ENCODE measurements at regions not wholly inside any gene's neighbourhood (a gene's known extent, or its start where the extent isn't known, plus 50 kb on each side); places are given as distances from the start of the nearest gene placed in this dataset.

- Histone ChIP-seq H3K4me3 (no peak overlapping the region), H3K27ac (no peak overlapping the region), H3K4me1 (no peaks in the 10 kb centered on the region), H3K36me3 (no peaks in the 10 kb centered on the region), H3K9me3 (no peaks in the 10 kb centered on the region), H3K27me3 (no peaks in the 10 kb centered on the region)
- no peak for DNase-seq (ENCODE audit: low spot score)
- no peak for TF ChIP-seq CTCF (IDR thresholded peaks at IDR 0.05)
Measured at GRCh38 chr4:108313546-108314339, 145.0 kb upstream of the LEF1 start.

DNA sequence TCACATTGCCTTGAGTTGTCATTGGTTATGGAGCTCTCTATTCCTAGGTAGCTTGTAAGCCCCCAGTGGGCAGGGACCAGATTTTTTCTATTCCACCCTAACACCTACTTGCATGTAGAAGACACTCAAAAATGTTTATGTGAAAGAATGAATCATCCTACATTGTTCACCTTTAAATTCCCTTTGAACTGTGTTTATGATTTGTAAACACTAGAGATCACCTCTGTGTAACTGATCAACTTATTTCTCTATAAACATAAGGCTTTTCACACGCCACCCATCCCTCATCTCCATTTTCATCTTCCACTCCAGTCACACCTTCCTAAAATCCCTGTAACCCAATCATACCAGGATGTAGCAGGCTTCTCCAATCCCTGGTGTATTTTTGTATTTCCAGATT, 142.6 kb upstream of the LEF1 start:
- Histone ChIP-seq H3K9me3 (no peaks in the 10 kb centered on the region), H3K36me3 (no peaks in the 10 kb centered on the region), H3K4me3 (no peak overlapping the region), H3K4me1 (no peaks in the 10 kb centered on the region), H3K27ac (no peak overlapping the region), H3K27me3 (no peaks in the 10 kb centered on the region)
- no peak for TF ChIP-seq CTCF (IDR thresholded peaks at IDR 0.05)
- no peak for DNase-seq (ENCODE audit: low spot score)

- Histone ChIP-seq H3K27ac (no peak overlapping the region), H3K36me3 (no peaks in the 10 kb centered on the region), H3K4me3 (no peak overlapping the region), H3K9me3 (no peaks in the 10 kb centered on the region), H3K27me3 (no peaks in the 10 kb centered on the region), H3K4me1 (no peaks in the 10 kb centered on the region)
- DNase-seq (ENCODE audit: low spot score), result no peak
- TF ChIP-seq CTCF (IDR thresholded peaks at IDR 0.05), result no peak
Measured at GRCh38 chr4:108303488-108304177, 134.9 kb upstream of the LEF1 start.

GRCh38 chr4:108301545-108302251, 133.0 kb upstream of the LEF1 start:
- Histone ChIP-seq H3K4me1 (no peaks in the 10 kb centered on the region), H3K27me3 (no peaks in the 10 kb centered on the region), H3K4me3 (no peak overlapping the region), H3K27ac (no peak overlapping the region), H3K36me3 (no peaks in the 10 kb centered on the region), H3K9me3 (no peaks in the 10 kb centered on the region)
- DNase-seq (ENCODE audit: low spot score), result no peak
- TF ChIP-seq CTCF (IDR thresholded peaks at IDR 0.05), result no peak

- DNase-seq (ENCODE audit: low spot score), result no peak
- Histone ChIP-seq H3K36me3 (no peaks in the 10 kb centered on the region), H3K4me3 (no peak overlapping the region), H3K9me3 (no peaks in the 10 kb centered on the region), H3K4me1 (no peaks in the 10 kb centered on the region), H3K27me3 (no peaks in the 10 kb centered on the region), H3K27ac (no peak overlapping the region)
- no peak for TF ChIP-seq CTCF (IDR thresholded peaks at IDR 0.05)
Measured at GRCh38 chr4:108297605-108298004, 128.9 kb upstream of the LEF1 start.

Data from right atrium auricular region (tissue), 2 donors.